Fibroblast of pulmonary artery (primary cell): ENCODE measurements at regions not wholly inside any gene's neighbourhood (a gene's known extent, or its start where the extent isn't known, plus 50 kb on each side); places are given as distances from the start of the nearest gene placed in this dataset.

ENCODE experiments used
- DNase-seq: peaks from one replicate; pipeline ENCODE4 v3.0.0-alpha.2; 2010; ENCODE audit warnings: low read depth
- H3K4me3 ChIP-seq: replicated peaks from 2 replicates; pipeline ENCODE4 v1.5.1; 2011; ENCODE audit warnings: low read depth, mild to moderate bottlenecking, control low read depth, low read length, moderate library complexity
- TF ChIP-seq, protein P1 (sequence below): IDR thresholded peaks from 2 replicates; pipeline ENCODE4 v1.5.1; 2011; ENCODE audit warnings: mild to moderate bottlenecking, control low read depth, low read length, inconsistent platforms; ENCODE audit errors: missing control alignments

DNA sequence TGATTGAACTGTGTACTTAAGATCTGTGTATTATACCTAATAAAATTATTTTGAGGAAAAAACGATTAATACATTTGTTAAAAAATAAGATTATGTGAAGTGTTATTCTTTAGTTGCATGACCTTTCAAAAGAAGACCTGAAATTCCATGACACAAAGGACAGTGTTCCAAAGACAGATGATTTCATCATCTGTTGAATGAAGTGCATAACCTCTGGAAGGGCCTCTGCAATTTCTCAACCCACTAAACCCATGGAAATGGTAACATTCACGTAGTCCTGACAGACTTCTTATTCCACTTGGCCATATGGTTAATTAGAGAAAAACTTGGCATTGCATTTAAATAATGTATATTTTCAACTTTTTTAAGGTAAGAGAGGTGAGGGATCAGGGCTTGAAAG, 167.2 kb upstream of the CTNND2 start:
- DNase-seq, result no peak
- no peak overlapping the region for H3K4me3 ChIP-seq
- TF ChIP-seq, protein P1, sequence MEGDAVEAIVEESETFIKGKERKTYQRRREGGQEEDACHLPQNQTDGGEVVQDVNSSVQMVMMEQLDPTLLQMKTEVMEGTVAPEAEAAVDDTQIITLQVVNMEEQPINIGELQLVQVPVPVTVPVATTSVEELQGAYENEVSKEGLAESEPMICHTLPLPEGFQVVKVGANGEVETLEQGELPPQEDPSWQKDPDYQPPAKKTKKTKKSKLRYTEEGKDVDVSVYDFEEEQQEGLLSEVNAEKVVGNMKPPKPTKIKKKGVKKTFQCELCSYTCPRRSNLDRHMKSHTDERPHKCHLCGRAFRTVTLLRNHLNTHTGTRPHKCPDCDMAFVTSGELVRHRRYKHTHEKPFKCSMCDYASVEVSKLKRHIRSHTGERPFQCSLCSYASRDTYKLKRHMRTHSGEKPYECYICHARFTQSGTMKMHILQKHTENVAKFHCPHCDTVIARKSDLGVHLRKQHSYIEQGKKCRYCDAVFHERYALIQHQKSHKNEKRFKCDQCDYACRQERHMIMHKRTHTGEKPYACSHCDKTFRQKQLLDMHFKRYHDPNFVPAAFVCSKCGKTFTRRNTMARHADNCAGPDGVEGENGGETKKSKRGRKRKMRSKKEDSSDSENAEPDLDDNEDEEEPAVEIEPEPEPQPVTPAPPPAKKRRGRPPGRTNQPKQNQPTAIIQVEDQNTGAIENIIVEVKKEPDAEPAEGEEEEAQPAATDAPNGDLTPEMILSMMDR, result no peak

DNA sequence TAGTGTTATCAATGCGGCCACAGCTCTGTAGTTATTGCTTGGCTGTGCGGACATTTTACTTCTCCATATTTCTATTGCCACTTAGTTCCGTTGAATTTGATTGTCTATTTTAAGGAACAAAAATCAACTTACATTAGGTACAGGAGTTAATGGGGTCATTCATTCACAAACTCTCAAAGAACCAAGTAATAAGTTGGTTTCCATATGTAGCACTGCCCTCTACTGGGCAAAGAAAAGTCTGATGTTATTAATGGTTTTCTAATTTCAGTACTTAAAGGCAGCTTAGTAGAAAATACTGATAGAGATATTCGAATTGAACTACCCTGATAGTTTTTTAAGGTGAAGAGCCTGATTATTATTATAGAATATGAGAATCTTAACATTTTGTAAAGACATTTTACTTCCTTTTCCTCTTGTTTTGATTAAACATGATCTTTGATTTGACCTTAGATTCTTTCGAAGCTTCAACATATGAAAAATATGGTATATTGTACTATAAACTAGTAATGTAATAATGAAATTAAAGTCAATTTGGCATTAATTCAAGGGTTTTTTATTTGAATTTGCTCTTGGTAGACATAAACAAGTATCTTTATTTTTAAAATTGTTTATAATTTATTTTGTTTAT, 119.5 kb upstream of the CTNND2 start:
- H3K4me3 ChIP-seq, result no peak overlapping the region
- DNase-seq, result peak; percentile 56
- TF ChIP-seq, protein P1, result peak; percentile 61

DNA sequence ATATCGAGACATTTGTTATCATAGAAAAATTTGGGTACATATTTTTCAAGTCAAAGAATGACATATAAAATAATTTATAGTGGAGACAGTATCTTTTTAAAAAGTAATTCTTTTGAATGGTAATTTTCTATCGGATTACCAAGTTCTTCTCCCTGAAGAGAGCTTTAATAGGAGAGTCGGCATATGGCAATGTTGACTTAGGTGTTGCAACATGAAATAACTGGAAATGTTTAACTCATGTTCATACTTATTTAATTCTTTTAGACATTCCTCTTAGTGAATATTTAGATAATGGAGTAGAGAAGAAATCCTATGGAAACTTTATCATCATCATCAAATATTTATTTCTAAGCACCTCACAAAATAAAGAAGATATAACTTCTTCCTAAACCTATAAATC, 118.2 kb upstream of the CTNND2 start:
- no peak overlapping the region for H3K4me3 ChIP-seq
- TF ChIP-seq, protein P1, result no peak
- no peak for DNase-seq

- TF ChIP-seq, protein P1, result no peak
- DNase-seq, result no peak
- no peak overlapping the region for H3K4me3 ChIP-seq
Observed at GRCh38 chr5:12019306-12019705, 115.1 kb upstream of the CTNND2 start.

DNA sequence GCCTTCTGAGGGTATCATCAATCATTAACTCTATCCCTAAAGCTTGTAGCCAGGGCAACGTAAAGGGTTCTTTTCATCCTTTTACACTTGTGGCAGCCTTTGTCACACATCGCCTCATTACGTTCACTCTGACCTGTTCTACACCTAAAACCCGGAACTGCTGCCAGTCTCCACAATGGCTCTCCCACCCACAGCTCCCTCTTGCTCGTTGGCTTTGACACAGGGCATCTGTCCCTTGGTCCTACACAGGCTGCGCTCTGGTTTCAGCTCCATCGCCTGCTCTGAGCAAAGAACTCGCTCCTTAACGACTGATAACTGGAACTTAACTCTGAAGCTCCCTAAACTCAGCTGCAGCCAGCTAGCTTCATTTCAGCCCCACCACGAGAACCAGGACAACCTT, 112.8 kb upstream of the CTNND2 start:
- TF ChIP-seq, protein P1, result no peak
- no peak for DNase-seq
- H3K4me3 ChIP-seq, result no peak overlapping the region

- TF ChIP-seq, protein P1, result no peak
- no peak overlapping the region for H3K4me3 ChIP-seq
- DNase-seq, result no peak
Observed at GRCh38 chr5:12016159-12016746, 112.0 kb upstream of the CTNND2 start.

- TF ChIP-seq, protein P1, result no peak
- no peak overlapping the region for H3K4me3 ChIP-seq
- no peak for DNase-seq
Observed at GRCh38 chr5:12013351-12013750, 109.1 kb upstream of the CTNND2 start.
